HEK293 (cell line): ENCODE measurements at regions not wholly inside any gene's neighbourhood (a gene's known extent, or its start where the extent isn't known, plus 50 kb on each side); places are given as distances from the start of the nearest gene placed in this dataset.

ENCODE experiments used
- GLI2 ChIP-seq: fragments of 450-650 bp; formaldehyde crosslinking; IDR thresholded peaks from 2 replicates; pipeline ENCODE4; 2017; ENCODE audit warnings: missing biosample characterization, missing genetic modification characterization, low read depth, borderline replicate concordance
- KLF16 ChIP-seq: fragments of 450-650 bp; formaldehyde crosslinking; IDR thresholded peaks from 2 replicates; pipeline ENCODE4 v1.5.1; 2017; ENCODE audit warnings: missing biosample characterization, missing genetic modification characterization
- OVOL3 ChIP-seq: fragments of 450-650 bp; formaldehyde crosslinking; IDR thresholded peaks from 2 replicates; pipeline ENCODE4 v1.5.1; 2016; ENCODE audit warnings: missing biosample characterization, missing genetic modification characterization
- RBAK ChIP-seq: fragments of 450-650 bp; formaldehyde crosslinking; IDR thresholded peaks from 2 replicates; pipeline ENCODE4 v1.5.1; 2016; ENCODE audit warnings: missing biosample characterization, missing genetic modification characterization
- REPIN1 ChIP-seq: fragments of 450-650 bp; formaldehyde crosslinking; IDR thresholded peaks from 2 replicates; pipeline ENCODE4 v1.5.1; 2017; ENCODE audit warnings: missing biosample characterization, missing genetic modification characterization, low read depth
- REST ChIP-seq: fragments of 450-650 bp; formaldehyde crosslinking; IDR thresholded peaks from 2 replicates; pipeline ENCODE4 v1.5.1; 2016; ENCODE audit warnings: missing biosample characterization, missing genetic modification characterization
- SCRT1 ChIP-seq: fragments of 450-650 bp; formaldehyde crosslinking; IDR thresholded peaks from 2 replicates; pipeline ENCODE4 v1.5.1; 2016; ENCODE audit warnings: missing biosample characterization, missing genetic modification characterization, borderline replicate concordance
- ZBTB11 ChIP-seq: fragments of 450-650 bp; formaldehyde crosslinking; conservative IDR thresholded peaks from 2 replicates; pipeline ENCODE4 v1.5.1; 2016; ENCODE audit warnings: low read depth, missing biosample characterization, missing genetic modification characterization
- ZNF10 ChIP-seq: fragments of 450-650 bp; formaldehyde crosslinking; IDR thresholded peaks from 2 replicates; pipeline ENCODE4 v1.5.1; 2017; ENCODE audit warnings: missing biosample characterization, missing genetic modification characterization
- ZNF112 ChIP-seq: fragments of 450-650 bp; formaldehyde crosslinking; IDR thresholded peaks from 2 replicates; pipeline ENCODE4 v1.5.0; 2017; ENCODE audit warnings: missing biosample characterization, missing genetic modification characterization
- ZNF133 ChIP-seq: fragments of 450-650 bp; formaldehyde crosslinking; IDR thresholded peaks from 2 replicates; pipeline ENCODE4 v1.5.1; 2016; ENCODE audit warnings: missing biosample characterization, missing genetic modification characterization
- ZNF169 ChIP-seq: fragments of 450-650 bp; formaldehyde crosslinking; IDR thresholded peaks from 2 replicates; pipeline ENCODE4 v1.5.1; 2016; ENCODE audit warnings: missing biosample characterization, missing genetic modification characterization
- ZNF175 ChIP-seq: fragments of 450-650 bp; formaldehyde crosslinking; IDR thresholded peaks from 2 replicates; pipeline ENCODE4 v1.5.1; 2016; ENCODE audit warnings: missing biosample characterization, missing genetic modification characterization
- ZNF24 ChIP-seq: fragments of 450-650 bp; formaldehyde crosslinking; IDR thresholded peaks from 2 replicates; pipeline ENCODE4 v1.5.1; 2016; ENCODE audit warnings: missing biosample characterization, missing genetic modification characterization
- ZNF324 ChIP-seq: fragments of 450-650 bp; formaldehyde crosslinking; IDR thresholded peaks from 2 replicates; pipeline ENCODE4 v1.5.1; 2016; ENCODE audit warnings: missing biosample characterization, missing genetic modification characterization
- ZNF391 ChIP-seq: fragments of 450-650 bp; formaldehyde crosslinking; IDR thresholded peaks from 2 replicates; pipeline ENCODE4 v1.5.1; 2016; ENCODE audit warnings: low read depth, missing biosample characterization, missing genetic modification characterization, borderline replicate concordance
- ZNF423 ChIP-seq: fragments of 450-650 bp; formaldehyde crosslinking; IDR thresholded peaks from 2 replicates; pipeline ENCODE4 v1.5.1; 2016; ENCODE audit warnings: missing biosample characterization, missing genetic modification characterization
- ZNF530 ChIP-seq: fragments of 450-650 bp; formaldehyde crosslinking; IDR thresholded peaks from 2 replicates; pipeline ENCODE4 v1.5.1; 2016; ENCODE audit warnings: low read depth, missing biosample characterization, missing genetic modification characterization
- ZNF629 ChIP-seq: fragments of 450-650 bp; formaldehyde crosslinking; IDR thresholded peaks from 2 replicates; pipeline ENCODE4 v1.5.1; 2017; ENCODE audit warnings: missing biosample characterization, missing genetic modification characterization
- ZSCAN18 ChIP-seq: fragments of 450-650 bp; formaldehyde crosslinking; IDR thresholded peaks from 2 replicates; pipeline ENCODE4 v1.5.1; 2016; ENCODE audit warnings: missing biosample characterization, missing genetic modification characterization
- TF ChIP-seq, protein P1 (sequence below): fragments of 450-650 bp; formaldehyde crosslinking; IDR thresholded peaks from 2 replicates; pipeline ENCODE4 v1.5.1; 2016; ENCODE audit warnings: missing biosample characterization, missing genetic modification characterization, low read depth
- TF ChIP-seq, protein P2 (sequence below): fragments of 450-650 bp; formaldehyde crosslinking; IDR thresholded peaks from 2 replicates; pipeline ENCODE4 v1.5.1; 2016; ENCODE audit warnings: missing biosample characterization, missing genetic modification characterization
- TF ChIP-seq, protein P3 (sequence below): fragments of 450-650 bp; formaldehyde crosslinking; IDR thresholded peaks from 2 replicates; pipeline ENCODE4 v1.5.1; 2017; ENCODE audit warnings: missing biosample characterization, mild to moderate bottlenecking, missing genetic modification characterization, moderate library complexity

GRCh38 chr15:96053031-96053780, 277.3 kb upstream of the NR2F2 start (continued):
- TF ChIP-seq, protein P1, sequence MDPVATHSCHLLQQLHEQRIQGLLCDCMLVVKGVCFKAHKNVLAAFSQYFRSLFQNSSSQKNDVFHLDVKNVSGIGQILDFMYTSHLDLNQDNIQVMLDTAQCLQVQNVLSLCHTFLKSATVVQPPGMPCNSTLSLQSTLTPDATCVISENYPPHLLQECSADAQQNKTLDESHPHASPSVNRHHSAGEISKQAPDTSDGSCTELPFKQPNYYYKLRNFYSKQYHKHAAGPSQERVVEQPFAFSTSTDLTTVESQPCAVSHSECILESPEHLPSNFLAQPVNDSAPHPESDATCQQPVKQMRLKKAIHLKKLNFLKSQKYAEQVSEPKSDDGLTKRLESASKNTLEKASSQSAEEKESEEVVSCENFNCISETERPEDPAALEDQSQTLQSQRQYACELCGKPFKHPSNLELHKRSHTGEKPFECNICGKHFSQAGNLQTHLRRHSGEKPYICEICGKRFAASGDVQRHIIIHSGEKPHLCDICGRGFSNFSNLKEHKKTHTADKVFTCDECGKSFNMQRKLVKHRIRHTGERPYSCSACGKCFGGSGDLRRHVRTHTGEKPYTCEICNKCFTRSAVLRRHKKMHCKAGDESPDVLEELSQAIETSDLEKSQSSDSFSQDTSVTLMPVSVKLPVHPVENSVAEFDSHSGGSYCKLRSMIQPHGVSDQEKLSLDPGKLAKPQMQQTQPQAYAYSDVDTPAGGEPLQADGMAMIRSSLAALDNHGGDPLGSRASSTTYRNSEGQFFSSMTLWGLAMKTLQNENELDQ (tag by site-specific recombination), result no peak
- TF ChIP-seq OVOL3, result peak; percentile 70; the same call in 1 of the 2 replicates
- TF ChIP-seq, protein P2, sequence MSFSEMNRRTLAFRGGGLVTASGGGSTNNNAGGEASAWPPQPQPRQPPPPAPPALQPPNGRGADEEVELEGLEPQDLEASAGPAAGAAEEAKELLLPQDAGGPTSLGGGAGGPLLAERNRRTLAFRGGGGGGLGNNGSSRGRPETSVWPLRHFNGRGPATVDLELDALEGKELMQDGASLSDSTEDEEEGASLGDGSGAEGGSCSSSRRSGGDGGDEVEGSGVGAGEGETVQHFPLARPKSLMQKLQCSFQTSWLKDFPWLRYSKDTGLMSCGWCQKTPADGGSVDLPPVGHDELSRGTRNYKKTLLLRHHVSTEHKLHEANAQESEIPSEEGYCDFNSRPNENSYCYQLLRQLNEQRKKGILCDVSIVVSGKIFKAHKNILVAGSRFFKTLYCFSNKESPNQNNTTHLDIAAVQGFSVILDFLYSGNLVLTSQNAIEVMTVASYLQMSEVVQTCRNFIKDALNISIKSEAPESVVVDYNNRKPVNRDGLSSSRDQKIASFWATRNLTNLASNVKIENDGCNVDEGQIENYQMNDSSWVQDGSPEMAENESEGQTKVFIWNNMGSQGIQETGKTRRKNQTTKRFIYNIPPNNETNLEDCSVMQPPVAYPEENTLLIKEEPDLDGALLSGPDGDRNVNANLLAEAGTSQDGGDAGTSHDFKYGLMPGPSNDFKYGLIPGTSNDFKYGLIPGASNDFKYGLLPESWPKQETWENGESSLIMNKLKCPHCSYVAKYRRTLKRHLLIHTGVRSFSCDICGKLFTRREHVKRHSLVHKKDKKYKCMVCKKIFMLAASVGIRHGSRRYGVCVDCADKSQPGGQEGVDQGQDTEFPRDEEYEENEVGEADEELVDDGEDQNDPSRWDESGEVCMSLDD (tag by site-specific recombination), result peak; percentile 49; the same call in 1 of the 2 replicates
- no peak for TF ChIP-seq REST (tag by site-specific recombination)
- TF ChIP-seq ZSCAN18, result no peak
- peak; percentile 66; the same call in 1 of the 2 replicates for TF ChIP-seq KLF16 (tag by site-specific recombination)
- no peak for TF ChIP-seq ZBTB11 (tag by site-specific recombination)
- no peak for TF ChIP-seq ZNF175 (tag by site-specific recombination)
- TF ChIP-seq ZNF629 (tag by site-specific recombination), result peak; percentile 68
- peak; percentile 81; the same call in 1 of the 2 replicates for TF ChIP-seq ZNF391 (tag by site-specific recombination)
- TF ChIP-seq ZNF24 (tag by site-specific recombination), result peak; percentile 84
- TF ChIP-seq ZNF10 (tag by site-specific recombination), result peak; percentile 61
- TF ChIP-seq ZNF423 (tag by site-specific recombination), result peak; percentile 62; the same call in 1 of the 2 replicates
- no peak for TF ChIP-seq REPIN1 (tag by site-specific recombination)
- TF ChIP-seq ZNF324 (tag by site-specific recombination), result no peak
- TF ChIP-seq, protein P3, sequence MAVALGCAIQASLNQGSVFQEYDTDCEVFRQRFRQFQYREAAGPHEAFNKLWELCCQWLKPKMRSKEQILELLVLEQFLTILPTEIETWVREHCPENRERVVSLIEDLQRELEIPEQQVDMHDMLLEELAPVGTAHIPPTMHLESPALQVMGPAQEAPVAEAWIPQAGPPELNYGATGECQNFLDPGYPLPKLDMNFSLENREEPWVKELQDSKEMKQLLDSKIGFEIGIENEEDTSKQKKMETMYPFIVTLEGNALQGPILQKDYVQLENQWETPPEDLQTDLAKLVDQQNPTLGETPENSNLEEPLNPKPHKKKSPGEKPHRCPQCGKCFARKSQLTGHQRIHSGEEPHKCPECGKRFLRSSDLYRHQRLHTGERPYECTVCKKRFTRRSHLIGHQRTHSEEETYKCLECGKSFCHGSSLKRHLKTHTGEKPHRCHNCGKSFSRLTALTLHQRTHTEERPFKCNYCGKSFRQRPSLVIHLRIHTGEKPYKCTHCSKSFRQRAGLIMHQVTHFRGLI (tag by site-specific recombination), result peak; percentile 65; the same call in 1 of the 2 replicates
- TF ChIP-seq ZNF112, result no peak
- no peak for TF ChIP-seq ZNF530
- no peak for TF ChIP-seq RBAK (tag by site-specific recombination)
- TF ChIP-seq ZNF169, result no peak
- no peak for TF ChIP-seq ZNF133 (tag by site-specific recombination)
- peak; percentile 85 for TF ChIP-seq SCRT1 (tag by site-specific recombination)
- peak; percentile 89; the same call in 1 of the 2 replicates for TF ChIP-seq GLI2
